ENCODE measurements at regions not wholly inside any gene's neighbourhood (a gene's known extent, or its start where the extent isn't known, plus 50 kb on each side); places are given as distances from the start of the nearest gene placed in this dataset.
"Not testable (repeated sequence)": the region's sequence is repeated elsewhere in the genome, so short reads cannot be mapped to it uniquely, and the experiment has no call there.

- DNase-seq (no peak), ATAC-seq (ENCODE audit: poor library complexity) (no peak)
- intact Hi-C loops (cut with DNase I) = no loop called here
Measured at GRCh38 chr4:163077680-163078079, 89.0 kb downstream of the NAF1 start.

DNA sequence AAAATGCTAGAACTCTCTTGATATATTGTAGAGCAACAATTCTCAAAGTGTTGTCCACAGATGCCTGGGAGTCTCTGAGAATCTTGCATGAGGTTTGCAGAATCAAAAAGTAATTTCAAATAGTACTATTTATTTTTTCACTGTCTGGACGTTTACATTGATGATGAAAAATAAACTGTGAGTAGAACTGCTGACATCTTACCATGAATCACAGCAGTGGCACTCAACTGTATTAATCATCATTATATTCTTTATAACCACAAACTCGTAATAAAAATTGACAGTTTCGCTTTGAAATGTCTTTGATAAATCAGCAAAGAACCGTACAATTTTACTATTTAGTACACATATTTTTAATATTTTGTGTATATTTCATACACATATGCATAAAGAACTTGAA lies 94.5 kb downstream of the NAF1 start:
- ATAC-seq (ENCODE audit: poor library complexity) (no peak), DNase-seq (no peak)
- intact Hi-C loops (cut with DNase I) = no loop called here

DNA sequence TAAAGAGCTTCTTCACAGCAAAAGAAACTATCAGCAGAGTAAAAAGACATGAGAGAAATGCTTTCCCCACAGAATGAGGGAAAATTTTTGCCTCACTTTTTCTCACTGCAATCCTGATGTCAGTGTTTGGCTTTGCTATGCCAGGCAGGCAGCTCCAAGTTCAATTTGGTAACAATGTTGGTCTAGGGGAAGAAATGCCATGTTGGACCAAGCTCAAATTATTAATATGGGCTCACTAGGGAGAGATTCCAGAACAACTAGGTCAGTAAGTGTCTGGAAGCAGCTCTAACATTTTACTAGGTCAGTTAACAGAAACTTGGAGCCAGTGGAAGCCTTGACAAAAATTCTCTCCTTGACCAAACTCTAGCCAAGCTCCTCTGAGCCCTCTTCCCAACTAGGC lies 95.4 kb downstream of the NAF1 start:
- intact Hi-C loops (cut with DNase I) = no loop called here
- DNase-seq = no peak

GRCh38 chr4:163070023-163070422 lies 96.7 kb downstream of the NAF1 start:
- ATAC-seq (ENCODE audit: poor library complexity) = no peak
- intact Hi-C loops (cut with DNase I) = no loop called here
- DNase-seq = no peak

More for the DNA sequence above, 95.4 kb downstream of the NAF1 start:
- ATAC-seq (ENCODE audit: poor library complexity) = no peak

- intact Hi-C loops (cut with DNase I) = no loop called here
Measured at GRCh38 chr4:163063891-163064290, 102.8 kb downstream of the NAF1 start.

GRCh38 chr4:163048447-163048846 lies 118.2 kb downstream of the NAF1 start:
- DNase-seq = no peak
- intact Hi-C loops (cut with DNase I) = no loop called here
- no peak for ATAC-seq (ENCODE audit: poor library complexity)

More at GRCh38 chr4:163063891-163064290, 102.8 kb downstream of the NAF1 start:
- DNase-seq (no peak), ATAC-seq (ENCODE audit: poor library complexity) (no peak)

- ATAC-seq (ENCODE audit: poor library complexity) (no peak), DNase-seq (no peak)
- intact Hi-C loops (cut with DNase I) = no loop called here
Measured at GRCh38 chr4:163042306-163042705, 124.4 kb downstream of the NAF1 start.

DNA sequence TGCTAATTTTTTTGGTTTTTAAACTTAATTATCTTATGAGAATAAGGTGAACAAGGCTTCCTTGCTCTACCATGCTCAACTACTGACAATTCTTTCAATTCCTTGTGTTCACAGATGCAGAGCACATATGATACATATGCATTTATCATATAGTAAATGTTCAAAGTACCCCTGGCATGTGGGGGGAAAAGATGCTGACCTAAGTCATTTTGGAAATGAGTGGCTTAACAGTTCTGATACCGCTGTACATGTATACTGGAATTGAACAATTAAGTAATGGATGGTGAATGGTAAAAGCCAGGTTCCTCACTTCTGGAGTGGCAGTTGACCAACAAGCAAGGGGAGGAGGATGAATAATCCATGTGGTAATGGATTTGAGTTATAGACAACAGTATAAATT lies 149.6 kb downstream of the NAF1 start:
- no peak for ATAC-seq (ENCODE audit: poor library complexity)
- no peak for DNase-seq
- intact Hi-C loops (cut with DNase I) = no loop called here

GRCh38 chr4:163012816-163013215 lies 153.9 kb downstream of the NAF1 start:
- no peak for DNase-seq
- intact Hi-C loops (cut with DNase I) = no loop called here
- no peak for ATAC-seq (ENCODE audit: poor library complexity)

- ATAC-seq (ENCODE audit: poor library complexity) = no peak
- no peak for DNase-seq
- intact Hi-C loops (cut with DNase I) = no loop called here
Measured at GRCh38 chr4:163003979-163004378, 162.7 kb downstream of the NAF1 start.

DNA sequence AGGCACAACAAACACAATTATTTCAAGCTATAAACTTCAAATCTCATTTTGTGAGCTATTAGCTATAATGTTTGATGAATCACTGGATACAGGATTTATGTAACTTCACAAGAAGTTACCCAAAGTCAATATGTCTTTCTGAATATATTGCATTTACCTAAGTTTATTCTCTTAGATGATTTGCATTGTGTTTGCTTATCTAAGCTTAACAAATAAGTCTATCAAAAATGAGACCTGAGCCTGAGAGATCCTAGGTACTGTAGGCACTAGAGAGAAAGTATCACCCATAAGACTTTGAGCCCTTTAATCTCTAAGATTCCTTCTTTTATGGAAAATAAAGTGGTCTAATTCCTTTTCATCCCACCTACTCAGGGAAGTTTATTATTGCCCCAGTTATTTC lies 178.2 kb downstream of the NAF1 start:
- intact Hi-C loops (cut with DNase I) = no loop called here
- no peak for DNase-seq
- no peak for ATAC-seq (ENCODE audit: poor library complexity)

- ATAC-seq (ENCODE audit: poor library complexity) (no peak), DNase-seq (no peak)
- intact Hi-C loops (cut with DNase I) = no loop called here
Measured at GRCh38 chr4:162985131-162985530, 181.6 kb downstream of the NAF1 start.

- DNase-seq (no peak), ATAC-seq (ENCODE audit: poor library complexity) (no peak)
- intact Hi-C loops (cut with DNase I) = no loop called here
Measured at GRCh38 chr4:162984621-162985020, 182.1 kb downstream of the NAF1 start.

DNA sequence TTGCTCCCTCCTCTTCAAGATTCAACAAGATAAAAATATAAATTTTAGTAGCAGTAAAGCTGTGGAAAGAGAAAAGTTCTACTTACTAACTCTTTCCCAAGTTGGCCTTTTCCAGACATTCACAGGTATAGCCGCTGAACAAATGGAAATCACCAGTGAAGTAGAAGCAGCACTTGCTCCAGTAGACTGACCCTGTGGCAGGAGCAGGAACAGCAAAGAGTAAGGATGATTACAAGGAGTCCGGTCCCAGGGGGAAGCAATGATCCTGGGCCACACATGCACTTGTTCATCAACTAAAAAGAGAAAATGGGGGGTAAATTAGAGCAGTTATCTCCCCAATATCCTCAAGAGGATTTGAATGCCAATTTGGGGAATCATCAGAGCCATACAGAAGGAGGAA lies 184.9 kb downstream of the NAF1 start:
- ATAC-seq (ENCODE audit: poor library complexity) = no peak
- intact Hi-C loops (cut with DNase I) = no loop called here
- no peak for DNase-seq

- intact Hi-C loops (cut with DNase I) = no loop called here
- no peak for ATAC-seq (ENCODE audit: poor library complexity)
Measured at GRCh38 chr4:162978398-162978797, 188.3 kb downstream of the NAF1 start.

GRCh38 chr4:162977788-162978187 lies 188.9 kb downstream of the NAF1 start:
- intact Hi-C loops (cut with DNase I) = no loop called here
- no peak for DNase-seq
- no peak for ATAC-seq (ENCODE audit: poor library complexity)

More at GRCh38 chr4:162978398-162978797, 188.3 kb downstream of the NAF1 start:
- DNase-seq = no peak

- no peak for ATAC-seq (ENCODE audit: poor library complexity)
- intact Hi-C loops (cut with DNase I) = no loop called here
- DNase-seq = no peak
Measured at GRCh38 chr4:162972661-162973330, 193.9 kb downstream of the NAF1 start.

DNA sequence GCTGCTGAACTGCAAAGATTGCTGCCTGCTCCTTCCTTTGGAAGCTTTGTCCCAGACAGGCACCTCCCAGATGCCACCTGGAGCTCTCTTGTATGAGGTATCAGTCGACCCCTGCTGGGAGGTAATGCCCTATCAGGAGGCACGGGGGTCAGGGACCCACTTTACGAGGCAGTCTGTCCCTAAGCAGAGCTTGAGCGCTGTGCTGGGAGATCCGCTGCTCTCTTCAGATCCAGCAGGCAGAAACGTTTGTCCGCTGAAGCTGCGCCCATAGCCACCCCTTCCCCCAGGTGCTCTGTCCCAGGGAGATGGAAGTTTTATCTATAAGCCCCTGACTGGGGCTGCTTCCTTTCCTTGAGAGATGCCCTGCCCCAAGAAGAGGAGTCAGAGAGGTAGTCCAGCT lies 197.5 kb downstream of the NAF1 start:
- no peak for DNase-seq
- ATAC-seq (ENCODE audit: poor library complexity) = no peak
- intact Hi-C loops (cut with DNase I) = no loop called here

DNA sequence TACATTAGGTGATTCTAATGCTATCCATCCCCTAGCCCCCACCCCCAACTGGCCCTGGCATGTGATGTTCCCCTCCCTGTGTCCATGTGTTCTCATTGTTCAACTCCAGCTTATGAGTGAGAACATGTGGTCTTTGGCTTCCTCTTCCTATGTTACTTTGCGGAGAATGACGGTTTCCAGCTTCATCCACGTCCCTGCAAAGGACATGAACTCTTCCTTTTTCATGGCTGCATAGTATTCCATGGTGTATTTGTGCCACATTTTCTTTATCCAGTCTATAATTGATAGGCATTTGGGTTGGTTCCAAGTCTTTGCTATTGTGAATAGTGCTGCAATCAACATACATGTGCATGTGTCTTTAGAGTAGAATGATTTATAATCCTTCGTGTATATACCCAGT lies 200.7 kb downstream of the NAF1 start:
- intact Hi-C loops (cut with DNase I); DNase-seq; ATAC-seq (ENCODE audit: poor library complexity): not testable (repeated sequence)

- no peak for DNase-seq
- ATAC-seq (ENCODE audit: poor library complexity) = no peak
- intact Hi-C loops (cut with DNase I) = no loop called here
Measured at GRCh38 chr4:162959046-162959445, 207.6 kb downstream of the NAF1 start.

GRCh38 chr4:162957521-162958143 lies 209.1 kb downstream of the NAF1 start:
- ATAC-seq (ENCODE audit: poor library complexity) (no peak), DNase-seq (no peak)
- intact Hi-C loops (cut with DNase I) = no loop called here
